ENCODE measurements at regions not wholly inside any gene's neighbourhood (a gene's known extent, or its start where the extent isn't known, plus 50 kb on each side); places are given as distances from the start of the nearest gene placed in this dataset.

- TF ChIP-seq CEBPB (IDR thresholded peaks at IDR 0.05; ENCODE audit: low read depth, low read length) (no peak), USF2 (IDR thresholded peaks at IDR 0.05; ENCODE audit: low read depth, low read length) (no peak), RAD21 (IDR thresholded peaks at IDR 0.05; ENCODE audit: low read length) (no peak), CTCF (conservative IDR thresholded peaks at IDR 0.05; ENCODE audit: low read depth, low read length) (no peak), ELK1 (IDR thresholded peaks at IDR 0.05; ENCODE audit: borderline replicate concordance, low read depth, low read length) (no peak), POLR2A (IDR thresholded peaks at IDR 0.05; ENCODE audit: low read depth, low read length) (no peak), MAZ (IDR thresholded peaks at IDR 0.05; ENCODE audit: borderline replicate concordance, low read depth, low read length) (no peak), RFX5 (IDR thresholded peaks at IDR 0.05; ENCODE audit: low read depth, low read length) (no peak), BHLHE40 (IDR thresholded peaks at IDR 0.05; ENCODE audit: low read depth, low read length) (no peak), MXI1 (IDR thresholded peaks at IDR 0.05; ENCODE audit: borderline replicate concordance, low read depth, low read length) (no peak), RCOR1 (IDR thresholded peaks at IDR 0.05; ENCODE audit: insufficient replicate concordance, low read length) (no peak), CHD1 (IDR thresholded peaks at IDR 0.05; ENCODE audit: low read depth, low read length) (no peak), MAFK (IDR thresholded peaks at IDR 0.05; ENCODE audit: low read depth, low read length) (no peak)
Measured at GRCh38 chr6:164346631-164347030, 932.1 kb downstream of the QKI start.

Data from IMR-90 (cell line).